ENCODE measurements at regions not wholly inside any gene's neighbourhood (a gene's known extent, or its start where the extent isn't known, plus 50 kb on each side); places are given as distances from the start of the nearest gene placed in this dataset.

DNA sequence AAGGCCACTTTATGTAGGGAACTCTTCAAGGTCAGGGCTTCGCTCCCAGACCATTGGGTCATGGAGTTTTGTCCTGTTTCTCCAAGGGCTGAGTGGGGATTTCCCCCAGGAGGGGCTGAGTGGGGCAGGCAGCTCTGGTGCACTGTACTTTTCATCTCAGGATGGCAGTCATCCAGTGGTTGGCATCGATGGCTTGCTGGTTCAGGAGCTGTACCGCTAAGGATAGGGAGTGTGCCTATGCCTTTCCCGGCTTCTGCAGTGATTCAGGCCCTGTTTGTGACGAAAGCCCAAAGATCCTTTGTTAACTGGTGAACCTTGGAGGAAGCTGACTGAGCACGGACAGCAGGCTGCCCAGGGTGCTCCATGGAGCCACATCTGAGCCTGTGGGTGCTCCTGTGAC, 100.1 kb upstream of the GADD45A start:
- no peaks in the 10 kb centered on the region for H3K9me3 Mint-ChIP-seq
- no peaks in the 10 kb centered on the region for H3K36me3 Mint-ChIP-seq
- no peak overlapping the region for H3K27ac Mint-ChIP-seq
- H3K27me3 Mint-ChIP-seq: no peaks in the 10 kb centered on the region
- no peaks in the 10 kb centered on the region for H3K4me1 Mint-ChIP-seq
- H3K4me3 Mint-ChIP-seq: no peak overlapping the region

GRCh38 chr1:67586596-67586995, 98.4 kb upstream of the GADD45A start:
- Mint-ChIP-seq H3K4me3 (no peak overlapping the region), H3K27me3 (no peaks in the 10 kb centered on the region), H3K27ac (no peak overlapping the region), H3K4me1 (no peaks in the 10 kb centered on the region), H3K36me3 (no peaks in the 10 kb centered on the region), H3K9me3 (no peaks in the 10 kb centered on the region)

GRCh38 chr1:67588178-67588855, 96.7 kb upstream of the GADD45A start:
- no peaks in the 10 kb centered on the region for H3K36me3 Mint-ChIP-seq
- no peak overlapping the region for H3K4me3 Mint-ChIP-seq
- H3K9me3 Mint-ChIP-seq: no peaks in the 10 kb centered on the region
- H3K4me1 Mint-ChIP-seq: no peaks in the 10 kb centered on the region
- no peak overlapping the region for H3K27ac Mint-ChIP-seq
- no peaks in the 10 kb centered on the region for H3K27me3 Mint-ChIP-seq

GRCh38 chr1:67589519-67590233, 95.3 kb upstream of the GADD45A start:
- H3K36me3 Mint-ChIP-seq: no peaks in the 10 kb centered on the region
- H3K4me3 Mint-ChIP-seq: no peak overlapping the region
- H3K27ac Mint-ChIP-seq: no peak overlapping the region
- H3K27me3 Mint-ChIP-seq: no peaks in the 10 kb centered on the region
- no peaks in the 10 kb centered on the region for H3K4me1 Mint-ChIP-seq
- no peaks in the 10 kb centered on the region for H3K9me3 Mint-ChIP-seq

DNA sequence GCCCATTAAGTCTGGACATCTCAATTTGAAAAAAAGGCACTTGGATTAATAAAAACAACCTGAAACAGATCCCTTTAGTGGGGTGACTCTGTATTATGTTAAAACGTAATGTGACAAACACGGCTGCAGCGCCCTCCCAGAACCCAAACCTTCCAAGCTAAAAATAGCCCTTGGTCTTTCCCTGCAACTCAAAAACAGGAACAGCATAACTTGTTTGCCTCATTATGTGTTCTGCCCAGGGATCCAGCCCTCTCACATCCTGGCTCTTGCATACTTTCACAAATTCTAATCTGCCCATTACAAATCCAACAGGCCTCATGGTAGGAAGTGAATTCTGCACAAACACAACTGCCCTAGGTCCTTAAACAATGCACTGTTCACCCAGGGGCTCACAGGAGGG, 94.7 kb upstream of the GADD45A start:
- Mint-ChIP-seq H3K27me3 (no peaks in the 10 kb centered on the region), H3K27ac (no peak overlapping the region), H3K4me3 (no peak overlapping the region), H3K36me3 (no peaks in the 10 kb centered on the region), H3K9me3 (no peaks in the 10 kb centered on the region), H3K4me1 (no peaks in the 10 kb centered on the region)

- Mint-ChIP-seq H3K4me3 (no peak overlapping the region), H3K27ac (no peak overlapping the region), H3K9me3 (no peaks in the 10 kb centered on the region), H3K27me3 (no peaks in the 10 kb centered on the region), H3K36me3 (no peaks in the 10 kb centered on the region), H3K4me1 (no peaks in the 10 kb centered on the region)
These were observed 90.2 kb upstream of the GADD45A start for GRCh38 chr1:67594764-67595163.

DNA sequence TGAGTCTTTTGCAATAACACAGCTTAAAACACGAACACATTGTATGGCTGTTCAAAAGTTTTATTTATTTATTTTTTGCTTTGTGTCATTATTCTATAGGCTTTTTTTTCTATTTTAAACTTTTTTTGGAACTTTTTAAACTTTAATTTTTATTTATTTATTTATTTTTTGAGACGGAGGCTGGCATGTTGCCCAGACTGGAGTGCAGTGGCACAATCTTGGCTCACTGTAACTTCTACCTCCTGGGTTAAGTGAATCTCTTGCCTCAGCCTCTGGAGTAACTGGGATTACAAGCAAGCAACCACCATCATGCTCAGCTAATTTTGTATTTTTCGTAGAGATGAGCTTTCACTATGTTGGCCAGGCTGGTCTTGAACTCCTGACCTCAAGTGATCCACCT, 88.3 kb upstream of the GADD45A start:
- Mint-ChIP-seq H3K4me3 (no peak overlapping the region), H3K27me3 (no peaks in the 10 kb centered on the region), H3K9me3 (no peaks in the 10 kb centered on the region), H3K27ac (no peak overlapping the region), H3K36me3 (no peaks in the 10 kb centered on the region), H3K4me1 (no peaks in the 10 kb centered on the region)

DNA sequence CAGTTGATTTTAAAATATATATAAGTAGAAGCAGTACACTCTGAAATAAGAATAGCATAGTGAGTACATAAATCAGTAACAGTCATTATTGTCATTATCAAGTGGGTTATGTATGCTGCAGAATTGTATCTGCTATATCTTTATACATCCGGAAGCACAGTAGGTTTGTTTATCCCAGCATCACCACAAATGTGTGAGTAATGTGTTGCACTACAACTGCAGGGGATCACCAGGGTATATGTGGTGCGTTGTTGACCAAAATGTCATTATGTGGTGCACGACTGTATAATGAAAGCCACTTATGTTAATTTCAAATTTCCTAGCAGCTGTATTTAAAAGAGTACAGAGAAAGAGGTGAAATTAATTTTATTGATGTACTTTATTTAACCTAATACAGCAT, 87.7 kb upstream of the GADD45A start:
- no peak overlapping the region for H3K4me3 Mint-ChIP-seq
- H3K36me3 Mint-ChIP-seq: no peaks in the 10 kb centered on the region
- peaks cover 4% of the 10 kb centered on the region for H3K27me3 Mint-ChIP-seq

DNA sequence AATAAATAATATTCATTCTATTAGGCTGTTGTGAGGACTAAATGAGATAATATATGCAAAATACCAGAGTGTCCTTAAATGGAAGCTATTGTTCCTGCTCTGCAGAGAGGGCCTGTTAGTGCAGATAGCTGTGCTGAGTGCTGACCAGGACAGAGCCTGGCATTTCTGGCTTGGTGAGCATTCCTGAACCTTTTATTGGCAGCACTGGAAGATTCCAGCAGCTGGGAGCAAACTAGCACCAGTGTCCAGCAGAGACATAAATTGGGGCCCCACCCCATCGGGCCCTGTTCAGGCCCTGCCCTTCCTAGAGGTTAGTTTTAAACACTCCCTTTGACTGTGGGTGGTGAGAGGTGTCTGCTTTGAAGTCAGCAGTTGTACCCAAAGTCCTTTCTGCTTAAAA, 85.9 kb upstream of the GADD45A start:
- H3K36me3 Mint-ChIP-seq: no peaks in the 10 kb centered on the region
- H3K27me3 Mint-ChIP-seq: peaks cover 5% of the 10 kb centered on the region
- no peak overlapping the region for H3K27ac Mint-ChIP-seq
- no peaks in the 10 kb centered on the region for H3K4me1 Mint-ChIP-seq
- H3K9me3 Mint-ChIP-seq: peaks cover 5% of the 10 kb centered on the region
- no peak overlapping the region for H3K4me3 Mint-ChIP-seq

More for the DNA sequence above, 87.7 kb upstream of the GADD45A start:
- Mint-ChIP-seq H3K4me1 (no peaks in the 10 kb centered on the region), H3K27ac (no peak overlapping the region), H3K9me3 (peaks cover 4% of the 10 kb centered on the region)

GRCh38 chr1:67601539-67601938, 83.5 kb upstream of the GADD45A start:
- Mint-ChIP-seq H3K27me3 (peaks cover 5% of the 10 kb centered on the region), H3K36me3 (no peaks in the 10 kb centered on the region), H3K27ac (no peak overlapping the region), H3K4me3 (no peak overlapping the region), H3K9me3 (peaks cover 5% of the 10 kb centered on the region), H3K4me1 (no peaks in the 10 kb centered on the region)

DNA sequence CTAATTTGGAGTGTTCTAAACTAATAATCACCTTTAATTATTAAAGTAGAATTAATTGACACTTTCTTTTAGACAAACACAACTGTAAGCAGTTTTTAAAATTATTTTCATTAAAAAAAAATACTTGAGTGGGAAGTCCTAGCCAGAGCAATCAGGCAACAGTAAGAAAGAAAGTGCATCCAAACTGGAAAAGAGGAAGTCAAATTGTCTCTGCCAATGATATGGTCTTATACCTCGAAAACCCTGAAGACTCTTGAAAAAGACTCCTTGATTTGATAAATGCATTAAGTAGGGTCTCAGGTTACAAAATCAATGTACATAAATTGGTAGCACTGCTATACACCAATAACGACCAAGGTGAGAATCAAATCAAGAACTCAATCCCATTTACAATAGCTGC, 83.0 kb upstream of the GADD45A start:
- H3K27ac Mint-ChIP-seq: no peak overlapping the region
- peaks cover 5% of the 10 kb centered on the region for H3K27me3 Mint-ChIP-seq
- no peak overlapping the region for H3K4me3 Mint-ChIP-seq
- H3K9me3 Mint-ChIP-seq: peaks cover 5% of the 10 kb centered on the region
- no peaks in the 10 kb centered on the region for H3K4me1 Mint-ChIP-seq
- H3K36me3 Mint-ChIP-seq: no peaks in the 10 kb centered on the region

DNA sequence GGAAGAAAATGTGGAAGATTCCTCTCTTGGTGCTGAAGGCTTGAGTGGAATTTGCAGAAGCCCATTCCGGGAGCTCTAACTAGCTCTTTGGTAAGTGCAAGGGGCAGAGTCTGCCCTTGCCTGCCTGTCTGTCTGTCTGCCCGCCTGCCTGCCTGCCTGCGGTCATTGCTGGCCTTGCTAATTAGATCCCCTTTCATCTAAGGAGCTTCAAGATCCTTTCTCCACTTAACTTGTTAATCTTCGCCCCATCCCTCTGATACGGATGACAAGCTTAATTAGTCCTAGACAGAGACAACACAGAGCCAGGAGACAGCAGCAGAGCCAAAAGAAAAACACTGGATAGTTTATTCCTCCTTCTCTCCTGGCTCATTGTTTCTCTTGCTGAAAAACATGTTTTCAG, 80.2 kb upstream of the GADD45A start:
- Mint-ChIP-seq H3K27me3 (peaks cover 5% of the 10 kb centered on the region), H3K27ac (no peak overlapping the region), H3K36me3 (no peaks in the 10 kb centered on the region), H3K4me1 (peaks cover 6% of the 10 kb centered on the region), H3K9me3 (peaks cover 5% of the 10 kb centered on the region), H3K4me3 (no peak overlapping the region)

- Mint-ChIP-seq H3K4me1 (peaks cover 6% of the 10 kb centered on the region), H3K36me3 (no peaks in the 10 kb centered on the region), H3K4me3 (no peak overlapping the region), H3K27ac (no peak overlapping the region), H3K9me3 (peaks cover 5% of the 10 kb centered on the region), H3K27me3 (peaks cover 5% of the 10 kb centered on the region)
These were observed 79.7 kb upstream of the GADD45A start for GRCh38 chr1:67605209-67605780.

DNA sequence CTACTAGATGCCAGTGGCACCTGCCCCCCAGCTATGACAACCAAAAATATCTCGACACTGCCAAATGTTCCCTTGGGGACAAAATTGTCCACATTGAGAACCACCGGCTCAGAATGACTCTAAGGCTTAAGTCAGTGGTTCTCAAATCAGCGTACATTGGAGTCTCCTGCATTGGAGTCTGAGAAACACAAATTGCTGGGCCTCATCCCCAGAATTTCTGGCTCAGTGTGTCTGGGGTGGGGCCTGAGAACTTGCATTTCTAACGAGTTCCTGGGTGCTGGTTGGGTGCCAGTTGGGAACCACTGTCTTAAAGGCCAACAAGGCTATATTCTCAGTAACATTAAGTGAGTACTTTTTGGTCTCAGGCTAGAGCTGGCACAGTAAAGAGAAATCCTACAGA, 77.7 kb upstream of the GADD45A start:
- H3K4me1 Mint-ChIP-seq: peaks cover 6% of the 10 kb centered on the region
- H3K27ac Mint-ChIP-seq: no peak overlapping the region
- peaks cover 1% of the 10 kb centered on the region for H3K9me3 Mint-ChIP-seq
- no peaks in the 10 kb centered on the region for H3K36me3 Mint-ChIP-seq
- peaks cover 2% of the 10 kb centered on the region for H3K27me3 Mint-ChIP-seq
- no peak overlapping the region for H3K4me3 Mint-ChIP-seq

- Mint-ChIP-seq H3K4me1 (peaks cover 6% of the 10 kb centered on the region), H3K9me3 (no peaks in the 10 kb centered on the region), H3K36me3 (no peaks in the 10 kb centered on the region), H3K27ac (no peak overlapping the region), H3K27me3 (no peaks in the 10 kb centered on the region), H3K4me3 (no peak overlapping the region)
These were observed 77.3 kb upstream of the GADD45A start for GRCh38 chr1:67607699-67608098.
